ENCODE measurements at regions not wholly inside any gene's neighbourhood (a gene's known extent, or its start where the extent isn't known, plus 50 kb on each side); places are given as distances from the start of the nearest gene placed in this dataset.

DNA sequence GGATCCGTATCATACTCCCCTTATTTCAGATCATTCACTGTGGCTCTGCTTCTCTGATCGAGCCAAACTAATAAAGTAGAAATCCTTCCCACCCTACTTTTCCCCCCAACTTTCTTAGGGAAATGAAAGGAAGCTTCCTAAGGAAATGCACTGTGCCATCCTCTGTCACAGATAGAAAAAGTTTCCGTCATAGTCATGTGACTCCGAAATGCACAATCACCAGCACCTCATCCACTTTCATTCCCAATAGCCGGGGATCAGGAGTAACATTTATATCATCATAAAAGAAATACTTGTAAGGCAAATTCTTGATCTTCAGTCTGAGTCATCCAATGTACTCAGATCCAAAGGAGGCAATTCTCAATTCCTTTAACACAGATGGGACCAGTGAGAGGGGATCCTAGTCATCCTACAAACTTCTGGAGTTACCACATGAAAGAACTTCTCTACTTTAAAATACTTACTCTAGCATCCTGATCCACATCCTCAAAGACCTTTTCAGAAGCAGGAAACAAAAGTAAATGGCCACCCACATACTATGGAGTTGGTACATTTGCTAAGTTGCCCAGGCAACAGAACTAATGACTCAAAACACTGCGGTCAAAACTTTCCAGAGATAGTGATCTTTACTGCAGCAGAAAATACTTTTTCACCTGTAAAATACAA, 97.8 kb upstream of the ZC3H11B start:
- RAD21 ChIA-PET (ENCODE audit: unreplicated experiment) = no interaction called here
- TF ChIP-seq FOS (IDR thresholded peaks at IDR 0.05; ENCODE audit: borderline replicate concordance, extremely low read depth, insufficient read length) = no peak
- no peak for TF ChIP-seq BHLHE40 (IDR thresholded peaks at IDR 0.05; ENCODE audit: borderline replicate concordance in 1 of 2, low read depth in 2 of 2, low read length in 1 of 2)
- no peak for TF ChIP-seq RB1 (IDR thresholded peaks at IDR 0.05; ENCODE audit: borderline replicate concordance)
- no peak for TF ChIP-seq CHD1 (IDR thresholded peaks at IDR 0.05; ENCODE audit: low read depth, low read length)
- no peak for TF ChIP-seq ATF3 (IDR thresholded peaks at IDR 0.05; ENCODE audit: borderline replicate concordance, extremely low read depth, low read depth, low read length)
- TF ChIP-seq NR2C2 (IDR thresholded peaks at IDR 0.05; ENCODE audit: borderline replicate concordance, control insufficient read depth, insufficient read length, low read depth) = no peak
- TF ChIP-seq MEF2B (IDR thresholded peaks at IDR 0.05; ENCODE audit: partially characterized antibody, poor library complexity, severe bottlenecking) = no peak
- no peak for TF ChIP-seq SIX5 (IDR thresholded peaks at IDR 0.05; ENCODE audit: low read depth, low read length, severe bottlenecking)
- TF ChIP-seq ZBTB33 (IDR thresholded peaks at IDR 0.05) = no peak
- no peak for TF ChIP-seq SMAD5 (IDR thresholded peaks at IDR 0.05; ENCODE audit: low read depth)
- TF ChIP-seq NRF1 (conservative IDR thresholded peaks at IDR 0.05; ENCODE audit: low read depth, low read length) = no peak
- TF ChIP-seq ETV6 (conservative IDR thresholded peaks at IDR 0.05 in 1 of 2, IDR thresholded peaks at IDR 0.05 in 1 of 2; ENCODE audit: borderline replicate concordance in 1 of 2, low read depth in 1 of 2) = no peak
- TF ChIP-seq, protein P1, sequence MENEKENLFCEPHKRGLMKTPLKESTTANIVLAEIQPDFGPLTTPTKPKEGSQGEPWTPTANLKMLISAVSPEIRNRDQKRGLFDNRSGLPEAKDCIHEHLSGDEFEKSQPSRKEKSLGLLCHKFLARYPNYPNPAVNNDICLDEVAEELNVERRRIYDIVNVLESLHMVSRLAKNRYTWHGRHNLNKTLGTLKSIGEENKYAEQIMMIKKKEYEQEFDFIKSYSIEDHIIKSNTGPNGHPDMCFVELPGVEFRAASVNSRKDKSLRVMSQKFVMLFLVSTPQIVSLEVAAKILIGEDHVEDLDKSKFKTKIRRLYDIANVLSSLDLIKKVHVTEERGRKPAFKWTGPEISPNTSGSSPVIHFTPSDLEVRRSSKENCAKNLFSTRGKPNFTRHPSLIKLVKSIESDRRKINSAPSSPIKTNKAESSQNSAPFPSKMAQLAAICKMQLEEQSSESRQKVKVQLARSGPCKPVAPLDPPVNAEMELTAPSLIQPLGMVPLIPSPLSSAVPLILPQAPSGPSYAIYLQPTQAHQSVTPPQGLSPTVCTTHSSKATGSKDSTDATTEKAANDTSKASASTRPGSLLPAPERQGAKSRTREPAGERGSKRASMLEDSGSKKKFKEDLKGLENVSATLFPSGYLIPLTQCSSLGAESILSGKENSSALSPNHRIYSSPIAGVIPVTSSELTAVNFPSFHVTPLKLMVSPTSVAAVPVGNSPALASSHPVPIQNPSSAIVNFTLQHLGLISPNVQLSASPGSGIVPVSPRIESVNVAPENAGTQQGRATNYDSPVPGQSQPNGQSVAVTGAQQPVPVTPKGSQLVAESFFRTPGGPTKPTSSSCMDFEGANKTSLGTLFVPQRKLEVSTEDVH (IDR thresholded peaks at IDR 0.05; ENCODE audit: low read depth, partially characterized antibody) = no peak
- no peak for TF ChIP-seq TCF12 (IDR thresholded peaks at IDR 0.05; ENCODE audit: low read depth, low read length)
- no peak for TF ChIP-seq KDM1A (IDR thresholded peaks at IDR 0.05; ENCODE audit: borderline replicate concordance)
- no peak for TF ChIP-seq FOXK2 (IDR thresholded peaks at IDR 0.05)
- TF ChIP-seq, protein P2, sequence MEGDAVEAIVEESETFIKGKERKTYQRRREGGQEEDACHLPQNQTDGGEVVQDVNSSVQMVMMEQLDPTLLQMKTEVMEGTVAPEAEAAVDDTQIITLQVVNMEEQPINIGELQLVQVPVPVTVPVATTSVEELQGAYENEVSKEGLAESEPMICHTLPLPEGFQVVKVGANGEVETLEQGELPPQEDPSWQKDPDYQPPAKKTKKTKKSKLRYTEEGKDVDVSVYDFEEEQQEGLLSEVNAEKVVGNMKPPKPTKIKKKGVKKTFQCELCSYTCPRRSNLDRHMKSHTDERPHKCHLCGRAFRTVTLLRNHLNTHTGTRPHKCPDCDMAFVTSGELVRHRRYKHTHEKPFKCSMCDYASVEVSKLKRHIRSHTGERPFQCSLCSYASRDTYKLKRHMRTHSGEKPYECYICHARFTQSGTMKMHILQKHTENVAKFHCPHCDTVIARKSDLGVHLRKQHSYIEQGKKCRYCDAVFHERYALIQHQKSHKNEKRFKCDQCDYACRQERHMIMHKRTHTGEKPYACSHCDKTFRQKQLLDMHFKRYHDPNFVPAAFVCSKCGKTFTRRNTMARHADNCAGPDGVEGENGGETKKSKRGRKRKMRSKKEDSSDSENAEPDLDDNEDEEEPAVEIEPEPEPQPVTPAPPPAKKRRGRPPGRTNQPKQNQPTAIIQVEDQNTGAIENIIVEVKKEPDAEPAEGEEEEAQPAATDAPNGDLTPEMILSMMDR (IDR thresholded peaks at IDR 0.05 in 2 of 3, conservative IDR thresholded peaks at IDR 0.05 in 1 of 3; ENCODE audit: control insufficient read depth in 2 of 3, extremely low read depth in 1 of 3, insufficient read depth in 1 of 3, low read depth in 3 of 3, low read length in 3 of 3) = no peak

More for the DNA sequence above, 97.8 kb upstream of the ZC3H11B start:
- Histone ChIP-seq H3K9me3 (replicated peaks; ENCODE audit: control insufficient read depth, insufficient read depth, low read length) (no peaks in the 10 kb centered on the region), H3K4me3 (no peak overlapping the region), H3K4me2 (ENCODE audit: control insufficient read depth, insufficient read depth) (no peak overlapping the region), H3K27ac (ENCODE audit: control insufficient read depth, insufficient read depth) (no peak overlapping the region), H4K20me1 (ENCODE audit: control insufficient read depth, insufficient read depth) (no peaks in the 10 kb centered on the region), H2AFZ (ENCODE audit: control insufficient read depth, low read depth, low read length) (no peak overlapping the region), H3K79me2 (ENCODE audit: control insufficient read depth, insufficient read depth, low read length) (no peaks in the 10 kb centered on the region), H3K27me3 (replicated peaks in 1 of 2; ENCODE audit: control insufficient read depth in 2 of 2, insufficient read depth in 2 of 2, low read length in 1 of 2) (no peaks in the 10 kb centered on the region), H3K36me3 (ENCODE audit: control insufficient read depth in 2 of 2, insufficient read depth in 2 of 2, low read length in 1 of 2) (no peaks in the 10 kb centered on the region), H3K4me1 (ENCODE audit: control insufficient read depth, insufficient read depth, low read length) (no peaks in the 10 kb centered on the region), H3K9ac (ENCODE audit: control insufficient read depth, insufficient read depth, low read length) (no peak overlapping the region)
- SMC1A ChIA-PET (ENCODE audit: uncharacterized antibody, unreplicated experiment) = no interaction called here
- 61% methylated on average over 6 of the region's 6 CpGs for WGBS (ENCODE audit: insufficient coverage, insufficient replicate concordance, low lambda C conversion rate, missing lambda C conversion rate)
- intact Hi-C loops (cut with micrococcal nuclease; ENCODE audit: unreplicated experiment) = no loop called here
- in situ Hi-C loops (cut with MboI) = no loop called here
- no peak for FAIRE-seq
- ATAC-seq = peak; percentile 49
- no peak for DNase-seq (ENCODE audit: low read depth, low spot score)
- POLR2A ChIA-PET = no interaction called here
- CTCF ChIA-PET = no interaction called here
- BruUV-seq (replicated peaks) = no TSS peak

Data from GM12878 (cell line).